SK-MEL-5 (cell line): ENCODE measurements at regions not wholly inside any gene's neighbourhood (a gene's known extent, or its start where the extent isn't known, plus 50 kb on each side); places are given as distances from the start of the nearest gene placed in this dataset.
"Not testable (repeated sequence)": the region's sequence is repeated elsewhere in the genome, so short reads cannot be mapped to it uniquely, and the experiment has no call there.

Experiments used
- DNase-seq: peaks from one replicate; pipeline ENCODE4 v3.0.0-alpha.2; 2016; ENCODE audit warnings: low read depth, low spot score
- in situ Hi-C: cut with HindIII; loops from 2 replicates; pipeline ENCODE4 v1.10.0; 2016; ENCODE audit warnings: low sequenced_read_pairs, high pct_unique_total_duplicates, low pct_unique_long_range_greater_than_20kb

GRCh38 chr9:87378676-87379075, 119.0 kb upstream of the DAPK1 start:
- in situ Hi-C loops, result no loop called here

GRCh38 chr9:87379300-87379699, 118.4 kb upstream of the DAPK1 start:
- in situ Hi-C loops, result no loop called here
- no peak for DNase-seq

More at GRCh38 chr9:87378676-87379075, 119.0 kb upstream of the DAPK1 start:
- DNase-seq, result no peak

- in situ Hi-C loops, result no loop called here
- no peak for DNase-seq
These were observed 116.5 kb upstream of the DAPK1 start for GRCh38 chr9:87381050-87381711.

- no peak for DNase-seq
- in situ Hi-C loops, result no loop called here
These were observed 115.9 kb upstream of the DAPK1 start for GRCh38 chr9:87381746-87382145.

GRCh38 chr9:87382900-87383299, 114.8 kb upstream of the DAPK1 start:
- DNase-seq, result no peak
- in situ Hi-C loops, result no loop called here

GRCh38 chr9:87383344-87384150, 114.1 kb upstream of the DAPK1 start:
- no peak for DNase-seq
- in situ Hi-C loops, result no loop called here

- no peak for DNase-seq
- in situ Hi-C loops, result no loop called here
These were observed 111.1 kb upstream of the DAPK1 start for GRCh38 chr9:87386490-87387025.

- in situ Hi-C loops, result no loop called here
- DNase-seq, result no peak
These were observed 110.2 kb upstream of the DAPK1 start for GRCh38 chr9:87387351-87388011.

GRCh38 chr9:87388708-87389107, 109.0 kb upstream of the DAPK1 start:
- in situ Hi-C loops, DNase-seq: not testable (repeated sequence)

GRCh38 chr9:87389936-87390335, 107.7 kb upstream of the DAPK1 start:
- no peak for DNase-seq
- in situ Hi-C loops, result no loop called here

- in situ Hi-C loops, result no loop called here
- no peak for DNase-seq
These were observed 107.3 kb upstream of the DAPK1 start for GRCh38 chr9:87390361-87390760.

GRCh38 chr9:87392086-87392485, 105.6 kb upstream of the DAPK1 start:
- in situ Hi-C loops, result no loop called here
- peak; percentile 78 for DNase-seq

GRCh38 chr9:87393706-87394230, 103.9 kb upstream of the DAPK1 start:
- DNase-seq, result no peak
- in situ Hi-C loops, result no loop called here

GRCh38 chr9:87395804-87396479, 101.7 kb upstream of the DAPK1 start:
- in situ Hi-C loops, result no loop called here
- no peak for DNase-seq

- in situ Hi-C loops, result no loop called here
- peak; percentile 33 for DNase-seq
These were observed 96.0 kb upstream of the DAPK1 start for GRCh38 chr9:87401681-87402080.

GRCh38 chr9:87402537-87402936, 95.1 kb upstream of the DAPK1 start:
- in situ Hi-C loops, result no loop called here
- no peak for DNase-seq

- in situ Hi-C loops, result no loop called here
- DNase-seq, result peak; percentile 24
These were observed 91.8 kb upstream of the DAPK1 start for GRCh38 chr9:87405677-87406542.
